ENCODE measurements at regions not wholly inside any gene's neighbourhood (a gene's known extent, or its start where the extent isn't known, plus 50 kb on each side); places are given as distances from the start of the nearest gene placed in this dataset.

DNA sequence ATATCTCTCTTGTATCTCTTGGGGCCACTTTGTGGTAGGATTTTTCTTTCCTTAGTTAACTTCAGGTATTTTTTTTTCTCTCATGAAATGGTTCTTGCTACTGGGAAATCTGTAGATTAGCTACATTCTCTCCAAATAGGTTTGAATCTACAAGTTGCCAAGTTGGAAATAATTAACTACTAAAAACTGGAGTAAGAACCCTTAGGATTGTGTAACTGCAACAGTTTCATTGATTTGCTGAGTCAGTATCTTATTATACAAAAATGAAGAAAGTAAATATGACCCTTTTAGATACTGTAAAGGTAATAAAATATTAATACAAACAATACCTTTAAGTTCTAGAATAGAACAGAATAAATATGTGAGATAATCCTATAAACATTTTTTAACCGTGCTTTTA lies 327.9 kb downstream of the CXXC4 start:
- ATAC-seq (no peak), DNase-seq (no peak)
- TF ChIP-seq, protein P1, sequence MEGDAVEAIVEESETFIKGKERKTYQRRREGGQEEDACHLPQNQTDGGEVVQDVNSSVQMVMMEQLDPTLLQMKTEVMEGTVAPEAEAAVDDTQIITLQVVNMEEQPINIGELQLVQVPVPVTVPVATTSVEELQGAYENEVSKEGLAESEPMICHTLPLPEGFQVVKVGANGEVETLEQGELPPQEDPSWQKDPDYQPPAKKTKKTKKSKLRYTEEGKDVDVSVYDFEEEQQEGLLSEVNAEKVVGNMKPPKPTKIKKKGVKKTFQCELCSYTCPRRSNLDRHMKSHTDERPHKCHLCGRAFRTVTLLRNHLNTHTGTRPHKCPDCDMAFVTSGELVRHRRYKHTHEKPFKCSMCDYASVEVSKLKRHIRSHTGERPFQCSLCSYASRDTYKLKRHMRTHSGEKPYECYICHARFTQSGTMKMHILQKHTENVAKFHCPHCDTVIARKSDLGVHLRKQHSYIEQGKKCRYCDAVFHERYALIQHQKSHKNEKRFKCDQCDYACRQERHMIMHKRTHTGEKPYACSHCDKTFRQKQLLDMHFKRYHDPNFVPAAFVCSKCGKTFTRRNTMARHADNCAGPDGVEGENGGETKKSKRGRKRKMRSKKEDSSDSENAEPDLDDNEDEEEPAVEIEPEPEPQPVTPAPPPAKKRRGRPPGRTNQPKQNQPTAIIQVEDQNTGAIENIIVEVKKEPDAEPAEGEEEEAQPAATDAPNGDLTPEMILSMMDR (IDR thresholded peaks at IDR 0.05), result no peak
- Histone ChIP-seq H3K9me3 (no peaks in the 10 kb centered on the region), H3K4me1 (no peaks in the 10 kb centered on the region), H3K27me3 (no peaks in the 10 kb centered on the region), H3K36me3 (no peaks in the 10 kb centered on the region), H3K4me3 (no peak overlapping the region), H3K27ac (no peak overlapping the region)
- intact Hi-C loops (cut with DNase I), result no loop called here
- 65 to 69% methylated on average over 1 of the region's 1 CpG for WGBS, 2 donors

DNA sequence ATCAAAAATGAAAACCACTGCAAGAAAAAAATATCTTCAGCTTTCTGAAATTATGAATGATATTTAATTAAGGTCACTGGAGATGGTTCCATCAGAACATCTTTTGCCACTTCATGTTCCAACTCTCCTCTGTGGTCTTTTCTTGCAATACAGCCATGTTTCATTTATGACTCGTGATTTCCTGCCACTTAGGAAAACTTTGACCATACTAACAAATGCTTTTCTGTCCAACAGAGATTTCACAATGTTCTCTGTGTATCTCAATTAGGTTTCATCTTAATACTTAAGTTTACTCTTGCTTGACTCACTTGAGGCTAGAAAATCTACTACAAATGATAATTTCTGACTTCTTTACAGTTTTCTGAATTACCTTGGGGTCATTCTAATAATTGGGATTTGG lies 330.9 kb downstream of the CXXC4 start:
- no peaks in the 10 kb centered on the region for H3K27me3 ChIP-seq
- ATAC-seq (no peak), DNase-seq (no peak)
- 47 to 52% methylated on average over 1 of the region's 1 CpG for WGBS, 2 donors
- H3K4me3 ChIP-seq, result no peak overlapping the region
- H3K9me3 ChIP-seq, result no peaks in the 10 kb centered on the region
- TF ChIP-seq, protein P1 (IDR thresholded peaks at IDR 0.05), result no peak
- no peak overlapping the region for H3K27ac ChIP-seq
- H3K36me3 ChIP-seq, result no peaks in the 10 kb centered on the region
- intact Hi-C loops (cut with DNase I), result no loop called here
- H3K4me1 ChIP-seq, result no peaks in the 10 kb centered on the region

DNA sequence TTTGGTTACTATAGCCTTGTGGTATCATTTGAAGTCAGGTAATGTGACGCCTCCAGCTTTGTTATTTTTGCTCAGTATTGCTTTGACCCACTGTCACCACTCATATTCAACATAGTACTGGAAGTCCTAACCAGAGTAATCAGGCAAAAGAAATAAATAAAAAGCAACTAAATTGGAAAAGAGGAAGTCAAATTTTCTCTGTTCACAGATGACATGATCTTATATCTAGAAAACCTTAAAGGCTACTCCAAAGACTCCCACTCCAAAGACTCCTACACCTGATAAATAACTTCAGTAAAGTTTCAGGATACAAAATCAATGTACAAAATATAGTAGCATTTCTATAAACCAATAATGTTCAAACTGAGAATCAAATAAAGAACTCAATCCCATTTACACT lies 348.6 kb downstream of the CXXC4 start:
- Histone ChIP-seq H3K9me3 (no peaks in the 10 kb centered on the region), H3K27me3 (no peaks in the 10 kb centered on the region), H3K4me3 (no peak overlapping the region), H3K4me1 (no peaks in the 10 kb centered on the region), H3K36me3 (no peaks in the 10 kb centered on the region), H3K27ac (no peak overlapping the region)
- ATAC-seq (no peak), DNase-seq (no peak)
- TF ChIP-seq, protein P1 (IDR thresholded peaks at IDR 0.05), result no peak
- intact Hi-C loops (cut with DNase I), result no loop called here
- WGBS, 2 donors, result 78 to 80% methylated on average over 1 of the region's 1 CpG

- 85 to 94% methylated on average over 1 of the region's 1 CpG for WGBS, 2 donors
- no peak for ATAC-seq
Observed at GRCh38 chr4:104138116-104138515, 356.6 kb downstream of the CXXC4 start.

More at GRCh38 chr4:104138116-104138515, 356.6 kb downstream of the CXXC4 start:
- H3K36me3 ChIP-seq, result no peaks in the 10 kb centered on the region
- no peak overlapping the region for H3K27ac ChIP-seq
- no peaks in the 10 kb centered on the region for H3K4me1 ChIP-seq
- peaks cover 0 to 21% (median 0%) of the 10 kb centered on the region in 11 donors for H3K9me3 ChIP-seq
- no peak for DNase-seq
- TF ChIP-seq, protein P1 (IDR thresholded peaks at IDR 0.05), result no peak
- H3K27me3 ChIP-seq, result no peaks in the 10 kb centered on the region
- intact Hi-C loops (cut with DNase I), result no loop called here
- H3K4me3 ChIP-seq, result no peak overlapping the region

Measured in heart right ventricle (tissue), 16 donors.